ENCODE measurements at regions not wholly inside any gene's neighbourhood (a gene's known extent, or its start where the extent isn't known, plus 50 kb on each side); places are given as distances from the start of the nearest gene placed in this dataset.
"Not testable (repeated sequence)": the region's sequence is repeated elsewhere in the genome, so short reads cannot be mapped to it uniquely, and the experiment has no call there.

DNA sequence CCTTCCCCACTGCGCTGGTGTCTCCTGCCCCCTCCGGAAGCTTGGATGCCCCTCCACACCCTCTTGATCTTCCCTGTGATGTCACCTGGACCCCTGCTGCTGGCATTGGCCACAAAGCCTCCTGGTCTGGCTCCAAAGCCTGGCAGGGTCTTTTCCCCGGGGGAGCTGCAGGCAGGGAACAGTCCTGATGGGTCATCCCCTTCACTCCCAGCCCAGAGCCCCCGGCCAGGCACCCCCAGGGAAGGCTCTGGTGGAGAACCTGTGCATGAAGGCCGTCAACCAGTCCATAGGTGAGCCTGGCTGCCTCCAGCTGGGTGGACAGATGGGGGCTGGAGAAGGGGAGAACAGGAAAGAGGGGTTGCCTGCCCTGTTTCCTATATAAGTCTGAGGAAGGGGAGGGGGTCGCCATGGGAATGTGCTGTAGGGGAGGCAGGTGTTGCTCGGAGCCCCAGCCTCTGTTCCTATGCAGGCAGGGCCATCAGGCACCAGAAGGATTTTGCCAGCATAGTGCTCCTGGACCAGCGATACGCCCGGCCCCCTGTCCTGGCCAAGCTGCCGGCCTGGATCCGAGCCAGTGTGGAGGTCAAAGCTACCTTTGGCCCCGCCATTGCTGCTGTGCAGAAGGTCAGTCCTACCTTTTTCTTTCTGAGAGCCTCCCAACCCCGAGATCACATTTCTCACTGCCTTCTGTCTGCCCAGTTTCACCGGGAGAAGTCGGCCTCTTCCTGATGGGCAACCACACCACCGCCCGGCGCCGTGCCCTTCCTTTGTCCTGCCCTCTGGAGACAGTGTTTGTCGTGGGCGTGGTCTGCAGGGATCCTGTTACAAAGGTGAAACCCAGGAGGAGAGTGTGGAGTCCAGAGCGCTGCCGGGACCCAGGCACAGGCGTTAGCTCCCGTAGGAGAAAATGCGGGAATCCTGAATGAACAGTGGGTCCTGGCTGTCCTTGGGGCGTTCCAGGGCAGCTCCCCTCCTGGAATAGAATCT is 104.5 kb upstream of the PZP start:
- CTCF ChIA-PET; H3K4me3 Mint-ChIP-seq; DNase-seq; POLR2A ChIA-PET; H3K36me3 Mint-ChIP-seq (ENCODE audit: low read depth); H3K9me3 Mint-ChIP-seq; H3K27ac Mint-ChIP-seq; H3K27me3 Mint-ChIP-seq; H3K4me1 Mint-ChIP-seq: not testable (repeated sequence)

GRCh38 chr12:9311454-9311853 is 103.3 kb upstream of the PZP start:
- H3K36me3 Mint-ChIP-seq (ENCODE audit: low read depth); H3K4me3 Mint-ChIP-seq; H3K27me3 Mint-ChIP-seq; H3K27ac Mint-ChIP-seq; CTCF ChIA-PET; H3K9me3 Mint-ChIP-seq; POLR2A ChIA-PET; H3K4me1 Mint-ChIP-seq; DNase-seq: not testable (repeated sequence)

DNA sequence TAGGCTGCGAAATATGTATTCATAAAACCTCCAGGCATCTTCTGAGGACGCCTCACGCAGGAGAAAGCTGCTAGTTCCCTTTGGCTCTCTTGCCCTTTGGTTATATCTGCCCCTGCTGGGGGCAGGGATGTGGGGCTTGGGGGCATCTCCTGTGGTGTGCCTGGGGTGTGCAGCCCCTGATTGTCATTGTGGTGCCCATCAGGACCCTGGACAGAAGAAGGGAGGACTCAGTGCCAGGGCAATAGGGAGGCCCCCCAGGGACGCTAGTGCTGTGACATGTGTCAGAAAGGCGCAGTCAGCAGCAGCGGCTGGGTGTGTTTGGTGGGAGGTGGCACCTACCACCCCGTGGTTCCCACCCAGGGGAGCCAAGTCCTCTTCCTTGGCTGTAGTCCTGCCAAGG is 102.5 kb upstream of the PZP start:
- H3K4me1 Mint-ChIP-seq; POLR2A ChIA-PET; H3K4me3 Mint-ChIP-seq; DNase-seq; H3K27ac Mint-ChIP-seq; H3K9me3 Mint-ChIP-seq; CTCF ChIA-PET; H3K27me3 Mint-ChIP-seq; H3K36me3 Mint-ChIP-seq (ENCODE audit: low read depth): not testable (repeated sequence)

- DNase-seq, H3K4me3 Mint-ChIP-seq, H3K27ac Mint-ChIP-seq, H3K4me1 Mint-ChIP-seq, POLR2A ChIA-PET, CTCF ChIA-PET, H3K9me3 Mint-ChIP-seq, H3K27me3 Mint-ChIP-seq: not testable (repeated sequence)
- H3K36me3 Mint-ChIP-seq (ENCODE audit: low read depth), result peaks cover 11% of the 10 kb centered on the region
These were observed 101.6 kb upstream of the PZP start for GRCh38 chr12:9309749-9310148.

DNA sequence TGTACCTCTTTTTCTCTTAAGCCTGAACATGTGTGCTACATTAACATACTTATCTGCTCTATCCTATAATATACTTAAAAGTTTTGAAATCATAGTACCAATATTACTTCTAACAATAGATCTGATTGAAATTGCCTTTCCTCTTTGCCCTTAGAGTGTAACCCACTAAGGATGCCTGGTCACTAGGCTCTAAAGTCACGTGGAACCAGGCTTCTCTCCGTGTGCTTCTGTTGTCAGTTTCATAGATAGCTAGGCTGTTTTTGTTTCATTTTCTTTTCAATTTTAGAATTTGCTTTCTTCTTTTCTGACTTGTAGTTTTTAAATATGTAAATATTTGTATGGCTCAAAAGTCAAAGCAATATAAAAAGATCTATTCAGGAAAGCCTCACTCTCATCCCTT is 100.5 kb upstream of the PZP start:
- POLR2A ChIA-PET, H3K27ac Mint-ChIP-seq, DNase-seq, H3K27me3 Mint-ChIP-seq, CTCF ChIA-PET, H3K9me3 Mint-ChIP-seq, H3K4me1 Mint-ChIP-seq, H3K4me3 Mint-ChIP-seq: not testable (repeated sequence)
- H3K36me3 Mint-ChIP-seq (ENCODE audit: low read depth), result peaks cover 11% of the 10 kb centered on the region

DNA sequence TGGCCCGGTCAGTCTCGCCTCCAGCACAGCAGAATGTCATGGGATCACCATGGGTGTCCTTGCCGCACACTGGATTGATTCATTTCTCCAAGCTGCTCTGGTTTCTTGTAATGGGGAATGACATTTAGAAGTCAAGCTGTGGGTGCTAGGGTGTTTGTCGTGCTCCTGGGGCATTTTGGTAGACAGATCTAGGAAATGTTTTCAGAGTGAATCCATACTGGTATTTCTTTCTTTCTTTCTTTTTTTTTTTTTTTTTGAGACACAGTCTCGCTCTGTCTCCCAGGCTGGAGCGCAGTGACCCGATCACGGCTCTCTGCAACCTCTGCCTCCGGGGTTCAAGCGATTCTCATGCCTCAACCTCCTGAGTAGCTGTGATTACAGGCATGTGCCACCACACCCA is 100.0 kb upstream of the PZP start:
- CTCF ChIA-PET, POLR2A ChIA-PET, H3K27ac Mint-ChIP-seq, H3K27me3 Mint-ChIP-seq, DNase-seq, H3K4me3 Mint-ChIP-seq, H3K9me3 Mint-ChIP-seq, H3K4me1 Mint-ChIP-seq: not testable (repeated sequence)
- peaks cover 11% of the 10 kb centered on the region for H3K36me3 Mint-ChIP-seq (ENCODE audit: low read depth)

- H3K9me3 Mint-ChIP-seq, H3K4me1 Mint-ChIP-seq, DNase-seq, H3K27me3 Mint-ChIP-seq, CTCF ChIA-PET, H3K4me3 Mint-ChIP-seq, H3K27ac Mint-ChIP-seq, POLR2A ChIA-PET: not testable (repeated sequence)
- peaks cover 11% of the 10 kb centered on the region for H3K36me3 Mint-ChIP-seq (ENCODE audit: low read depth)
These were observed 99.1 kb upstream of the PZP start for GRCh38 chr12:9307255-9307654.

DNA sequence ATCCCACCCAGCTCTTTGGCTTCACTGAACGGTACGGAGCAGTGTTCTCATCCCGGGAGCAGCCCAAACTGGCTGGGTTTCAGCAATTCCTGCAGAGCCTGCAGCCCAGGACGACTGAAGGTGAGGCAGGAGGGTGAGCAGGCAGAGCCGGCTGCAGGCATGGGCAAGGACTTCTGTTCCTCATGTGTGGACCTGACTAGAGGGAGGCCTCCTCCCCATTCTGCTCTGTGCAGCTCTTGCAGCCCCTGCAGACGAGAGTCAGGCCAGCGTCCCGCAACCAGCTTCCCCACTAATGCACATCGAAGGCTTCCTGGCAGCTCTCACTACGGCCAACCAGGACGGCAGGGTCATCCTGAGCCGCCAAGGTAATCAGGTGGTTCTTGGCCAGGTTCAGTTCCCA is 97.8 kb upstream of the PZP start:
- POLR2A ChIA-PET, H3K9me3 Mint-ChIP-seq, H3K4me1 Mint-ChIP-seq, H3K27ac Mint-ChIP-seq, CTCF ChIA-PET, DNase-seq, H3K4me3 Mint-ChIP-seq, H3K27me3 Mint-ChIP-seq: not testable (repeated sequence)
- peaks cover 11% of the 10 kb centered on the region for H3K36me3 Mint-ChIP-seq (ENCODE audit: low read depth)

DNA sequence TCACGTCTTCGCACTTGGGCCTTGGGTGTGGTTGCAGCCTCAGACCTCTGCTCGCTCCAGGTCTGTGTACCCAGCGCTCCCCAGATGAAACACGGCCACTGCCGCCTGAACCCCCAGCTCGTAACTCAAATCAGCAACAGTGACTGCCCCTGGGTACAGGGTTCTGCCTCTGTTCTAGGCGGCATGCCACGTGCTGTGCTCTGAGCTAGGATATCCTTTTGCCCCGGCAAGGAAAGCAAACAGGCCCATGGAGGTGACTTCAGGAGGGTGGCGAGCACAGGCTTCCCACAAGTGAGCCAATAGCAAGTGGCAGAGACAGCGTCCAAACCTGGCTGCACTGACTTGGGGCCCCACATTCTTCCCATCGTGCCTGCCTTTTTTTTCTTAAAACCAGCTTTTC is 96.3 kb upstream of the PZP start:
- not testable (repeated sequence) for H3K27ac Mint-ChIP-seq, DNase-seq, H3K27me3 Mint-ChIP-seq

DNA sequence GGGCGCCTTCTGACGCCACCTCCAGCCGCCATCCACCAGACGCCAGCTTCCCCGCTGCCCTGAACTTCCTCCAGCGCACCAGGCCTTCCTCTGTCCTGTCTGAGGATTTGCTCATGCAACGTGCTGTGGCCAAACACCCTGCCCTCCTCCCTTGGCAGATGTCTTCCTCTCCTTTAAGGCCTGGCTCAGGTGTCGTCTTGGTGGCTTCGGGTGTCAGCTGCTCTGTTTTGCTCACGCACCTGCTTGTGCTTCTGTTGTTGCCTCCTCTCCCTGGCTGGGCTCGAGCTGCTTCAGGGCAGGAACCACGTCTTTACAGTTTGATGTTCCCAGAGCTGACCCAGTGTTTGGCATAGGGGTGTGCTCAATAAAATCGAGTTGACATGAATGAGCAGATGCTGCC is 87.7 kb upstream of the PZP start:
- H3K36me3 Mint-ChIP-seq (ENCODE audit: low read depth); H3K9me3 Mint-ChIP-seq; H3K27ac Mint-ChIP-seq; DNase-seq; H3K4me3 Mint-ChIP-seq; H3K4me1 Mint-ChIP-seq; CTCF ChIA-PET; H3K27me3 Mint-ChIP-seq; POLR2A ChIA-PET: not testable (repeated sequence)

More for the DNA sequence above, 96.3 kb upstream of the PZP start:
- H3K4me3 Mint-ChIP-seq, CTCF ChIA-PET, H3K4me1 Mint-ChIP-seq, H3K9me3 Mint-ChIP-seq, POLR2A ChIA-PET: not testable (repeated sequence)
- peaks cover 12% of the 10 kb centered on the region for H3K36me3 Mint-ChIP-seq (ENCODE audit: low read depth)

DNA sequence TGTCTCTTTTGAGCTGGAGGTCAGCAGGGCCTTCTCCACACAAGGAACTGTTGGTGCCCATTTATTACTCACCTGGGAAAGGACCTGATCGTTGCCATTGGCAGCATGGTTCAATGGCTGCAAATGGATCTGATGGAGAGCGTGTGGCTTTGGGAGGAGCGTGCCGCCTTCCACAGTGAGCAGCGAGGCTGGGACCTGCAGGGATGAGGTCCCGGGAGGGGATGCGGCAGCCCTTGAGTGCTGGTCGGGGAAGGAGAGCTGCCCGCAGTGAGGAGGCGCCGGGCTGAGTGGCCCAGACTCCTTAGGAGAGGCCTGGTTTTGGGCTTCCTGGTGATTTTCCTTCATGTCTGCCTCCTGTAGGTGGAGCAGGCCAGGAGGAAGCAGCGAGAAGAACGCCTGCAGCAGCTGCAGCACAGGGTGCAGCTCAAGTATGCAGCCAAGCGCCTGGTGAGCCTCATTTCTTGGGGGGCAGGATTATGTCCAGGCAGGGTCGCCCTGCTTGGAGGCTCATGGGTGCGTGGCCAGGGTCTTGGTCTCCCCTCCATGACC is 86.0 kb upstream of the PZP start:
- H3K9me3 Mint-ChIP-seq; H3K27me3 Mint-ChIP-seq; H3K4me1 Mint-ChIP-seq; H3K36me3 Mint-ChIP-seq (ENCODE audit: low read depth); H3K4me3 Mint-ChIP-seq; POLR2A ChIA-PET; DNase-seq; H3K27ac Mint-ChIP-seq; CTCF ChIA-PET: not testable (repeated sequence)

DNA sequence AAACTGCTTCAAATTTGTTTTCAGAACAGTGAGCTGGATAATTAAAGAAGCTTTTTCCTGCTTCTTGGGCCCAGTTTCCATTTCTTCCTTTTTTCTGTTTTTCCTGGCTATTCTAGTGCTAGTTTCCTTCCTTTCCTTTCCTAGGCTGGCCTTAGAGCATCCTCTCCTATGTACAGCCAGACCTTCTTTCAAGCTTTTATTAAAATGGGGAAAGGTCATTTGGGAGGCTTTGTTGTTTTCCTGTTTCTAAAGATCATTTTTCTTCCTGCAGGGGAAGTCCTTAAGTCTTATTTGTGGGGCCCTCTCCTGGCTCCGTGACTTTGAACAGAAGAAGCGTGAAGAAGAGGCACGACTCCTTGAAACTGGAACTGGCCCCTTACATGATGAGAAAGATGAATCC is 85.2 kb upstream of the PZP start:
- H3K4me3 Mint-ChIP-seq; POLR2A ChIA-PET; H3K9me3 Mint-ChIP-seq; CTCF ChIA-PET; H3K27ac Mint-ChIP-seq; DNase-seq; H3K36me3 Mint-ChIP-seq (ENCODE audit: low read depth); H3K27me3 Mint-ChIP-seq; H3K4me1 Mint-ChIP-seq: not testable (repeated sequence)

- H3K9me3 Mint-ChIP-seq; H3K4me1 Mint-ChIP-seq; CTCF ChIA-PET; H3K4me3 Mint-ChIP-seq; H3K27me3 Mint-ChIP-seq; H3K36me3 Mint-ChIP-seq (ENCODE audit: low read depth); DNase-seq; POLR2A ChIA-PET: not testable (repeated sequence)
- H3K27ac Mint-ChIP-seq, result peak overlapping the region; percentile 81
These were observed 81.8 kb upstream of the PZP start for GRCh38 chr12:9289984-9290383.

DNA sequence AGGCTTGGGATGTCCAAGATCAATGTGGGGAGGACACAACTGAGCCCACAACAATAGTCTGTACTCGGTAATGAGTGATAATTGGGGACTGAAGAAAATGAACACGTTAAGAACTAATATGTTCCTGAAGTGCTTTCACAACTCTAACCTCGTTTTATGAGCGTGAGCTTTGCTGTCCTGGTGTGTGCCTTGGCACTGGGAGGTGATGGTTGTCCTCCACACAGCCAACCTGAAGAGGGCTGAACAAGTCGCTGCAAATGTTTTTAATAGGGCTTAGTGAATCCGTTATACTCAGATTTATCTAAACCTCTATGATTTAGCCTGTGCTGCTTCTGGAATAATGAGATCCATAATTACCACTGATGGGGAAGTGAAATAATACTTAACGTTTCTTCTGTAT is 76.5 kb upstream of the PZP start:
- H3K27me3 Mint-ChIP-seq; H3K9me3 Mint-ChIP-seq; DNase-seq; POLR2A ChIA-PET; CTCF ChIA-PET; H3K4me1 Mint-ChIP-seq; H3K36me3 Mint-ChIP-seq (ENCODE audit: low read depth): not testable (repeated sequence)
- Mint-ChIP-seq H3K4me3 (peak overlapping the region; percentile 86), H3K27ac (peak overlapping the region; percentile 92)

Data from activated CD4-positive, alpha-beta T cell treated with anti-CD3 and anti-CD28 coated beads, Interleukin-2, amount 10 ng/mL, durations not matched to agents 7 days and 5 days (primary cell).